DND-41 (cell line): ENCODE measurements at regions not wholly inside any gene's neighbourhood (a gene's known extent, or its start where the extent isn't known, plus 50 kb on each side); places are given as distances from the start of the nearest gene placed in this dataset.
"Not testable (repeated sequence)": the region's sequence is repeated elsewhere in the genome, so short reads cannot be mapped to it uniquely, and the experiment has no call there.

Source experiments
- CTCF ChIP-seq: IDR thresholded peaks from 2 replicates; pipeline ENCODE4 v1.5.1; 2012; ENCODE audit warnings: borderline replicate concordance, low read length, moderate library complexity, mild to moderate bottlenecking; ENCODE audit not compliant: poor library complexity, severe bottlenecking; ENCODE audit errors: extremely low read depth
- EZH2 ChIP-seq: IDR thresholded peaks from 3 replicates; pipeline ENCODE4 v1.6.1; 2012; ENCODE audit warnings: borderline replicate concordance, low read depth, mild to moderate bottlenecking, moderate library complexity, low read length, inconsistent platforms; ENCODE audit not compliant: severe bottlenecking

GRCh38 chr2:67166511-67166910 lies 230.6 kb upstream of the ETAA1 start:
- not testable (repeated sequence) for TF ChIP-seq CTCF, EZH2
